ENCODE measurements at regions not wholly inside any gene's neighbourhood (a gene's known extent, or its start where the extent isn't known, plus 50 kb on each side); places are given as distances from the start of the nearest gene placed in this dataset.

GRCh38 chr4:125948021-125948420 is 633.3 kb downstream of the FAT4 start:
- TF ChIP-seq EZH2 (IDR thresholded peaks at IDR 0.05; ENCODE audit: borderline replicate concordance, low read depth, low read length, severe bottlenecking): no peak
- TF ChIP-seq, protein P1, sequence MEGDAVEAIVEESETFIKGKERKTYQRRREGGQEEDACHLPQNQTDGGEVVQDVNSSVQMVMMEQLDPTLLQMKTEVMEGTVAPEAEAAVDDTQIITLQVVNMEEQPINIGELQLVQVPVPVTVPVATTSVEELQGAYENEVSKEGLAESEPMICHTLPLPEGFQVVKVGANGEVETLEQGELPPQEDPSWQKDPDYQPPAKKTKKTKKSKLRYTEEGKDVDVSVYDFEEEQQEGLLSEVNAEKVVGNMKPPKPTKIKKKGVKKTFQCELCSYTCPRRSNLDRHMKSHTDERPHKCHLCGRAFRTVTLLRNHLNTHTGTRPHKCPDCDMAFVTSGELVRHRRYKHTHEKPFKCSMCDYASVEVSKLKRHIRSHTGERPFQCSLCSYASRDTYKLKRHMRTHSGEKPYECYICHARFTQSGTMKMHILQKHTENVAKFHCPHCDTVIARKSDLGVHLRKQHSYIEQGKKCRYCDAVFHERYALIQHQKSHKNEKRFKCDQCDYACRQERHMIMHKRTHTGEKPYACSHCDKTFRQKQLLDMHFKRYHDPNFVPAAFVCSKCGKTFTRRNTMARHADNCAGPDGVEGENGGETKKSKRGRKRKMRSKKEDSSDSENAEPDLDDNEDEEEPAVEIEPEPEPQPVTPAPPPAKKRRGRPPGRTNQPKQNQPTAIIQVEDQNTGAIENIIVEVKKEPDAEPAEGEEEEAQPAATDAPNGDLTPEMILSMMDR (IDR thresholded peaks at IDR 0.05; ENCODE audit: borderline replicate concordance, extremely low read depth, low read length, poor library complexity, severe bottlenecking): no peak
